ENCODE measurements at regions not wholly inside any gene's neighbourhood (a gene's known extent, or its start where the extent isn't known, plus 50 kb on each side); places are given as distances from the start of the nearest gene placed in this dataset.

GRCh38 chr14:80100681-80101080 lies 110.6 kb downstream of the DIO2 start:
- WGBS, 10 experiments: 45 to 97% (median 88%) methylated on average over 1 to 6 of the region's 7 CpGs; no CpG with 5 or more reads in 1 of the 10 experiments
- Histone ChIP-seq H3K4me3 (no peak overlapping the region), H3K4me1 (replicated peaks in 1 of 2) (no peaks in the 10 kb centered on the region), H3K27ac (no peak overlapping the region)
- in situ Hi-C loops (cut with MboI; ENCODE audit: low pct_unique_long_range_greater_than_20kb in 2 of 9, low sequenced_read_pairs in 9 of 9, unreplicated experiment in 9 of 9): no loop called here
- ATAC-seq (replicated peaks in 6 of 8): no peak

DNA sequence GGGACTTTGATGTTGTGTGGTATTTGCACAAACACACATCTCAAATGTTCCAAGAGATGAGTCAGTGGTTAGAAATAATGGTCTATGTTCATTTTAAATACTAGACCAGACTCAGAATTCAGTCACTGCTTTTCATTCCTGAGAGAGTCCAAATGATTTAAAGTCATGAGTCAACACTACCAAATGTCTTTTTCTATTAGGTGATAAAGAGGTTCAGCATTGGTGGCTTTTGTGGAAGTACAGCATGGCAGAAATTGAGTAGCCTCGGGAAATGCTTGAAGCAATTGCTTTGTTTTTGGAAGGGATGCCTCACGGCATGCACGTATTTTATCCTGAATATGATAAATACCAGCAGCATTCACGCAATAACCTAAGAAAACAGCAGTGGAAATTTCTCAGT lies 115.7 kb downstream of the DIO2 start:
- WGBS, 10 experiments: 5 to 78% (median 51%) methylated on average over 2 to 4 of the region's 4 CpGs; no CpG with 5 or more reads in 3 of the 10 experiments
- ATAC-seq (replicated peaks in 6 of 8): peak in 7 of 8 experiments; percentile 58 to 91 (median 86)
- Histone ChIP-seq H3K27ac (no peak overlapping the region), H3K4me3 (no peak overlapping the region), H3K4me1 (replicated peaks in 1 of 2) (no peaks in the 10 kb centered on the region)
- in situ Hi-C loops (cut with MboI; ENCODE audit: low pct_unique_long_range_greater_than_20kb in 2 of 9, low sequenced_read_pairs in 9 of 9, unreplicated experiment in 9 of 9): no loop called here

- 38 to 100% (median 79%) methylated on average over 1 of the region's 1 CpG; no CpG with 5 or more reads in 4 of the 10 experiments for WGBS, 10 experiments
- ATAC-seq (replicated peaks in 6 of 8): no peak
- H3K4me3 ChIP-seq: no peak overlapping the region
- H3K4me1 ChIP-seq (replicated peaks in 1 of 2): peaks cover 0 to 3% of the 10 kb centered on the region in 2 donors
- H3K27ac ChIP-seq: no peak overlapping the region
- in situ Hi-C loops (cut with MboI; ENCODE audit: low pct_unique_long_range_greater_than_20kb in 2 of 9, low sequenced_read_pairs in 9 of 9, unreplicated experiment in 9 of 9): no loop called here
These were observed 123.9 kb downstream of the DIO2 start for GRCh38 chr14:80087411-80087810.

- Histone ChIP-seq H3K27ac (no peak overlapping the region), H3K4me1 (replicated peaks in 1 of 2) (peaks cover 0 to 3% of the 10 kb centered on the region in 2 donors), H3K4me3 (no peak overlapping the region)
- WGBS, 10 experiments: 24 to 100% (median 79%) methylated on average over 1 to 2 of the region's 2 CpGs
- ATAC-seq (replicated peaks in 6 of 8): no peak
- in situ Hi-C loops (cut with MboI; ENCODE audit: low pct_unique_long_range_greater_than_20kb in 2 of 9, low sequenced_read_pairs in 9 of 9, unreplicated experiment in 9 of 9): no loop called here
These were observed 127.1 kb downstream of the DIO2 start for GRCh38 chr14:80084196-80084595.

- no peak for ATAC-seq (replicated peaks in 6 of 8)
- in situ Hi-C loops (cut with MboI; ENCODE audit: low pct_unique_long_range_greater_than_20kb in 2 of 9, low sequenced_read_pairs in 9 of 9, unreplicated experiment in 9 of 9): no loop called here
- H3K4me3 ChIP-seq: no peak overlapping the region
- H3K27ac ChIP-seq: no peak overlapping the region
- no peaks in the 10 kb centered on the region for H3K4me1 ChIP-seq (replicated peaks in 1 of 2)
- WGBS, 10 experiments: 40 to 100% (median 66%) methylated on average over 1 to 4 of the region's 4 CpGs; no CpG with 5 or more reads in 1 of the 10 experiments
These were observed 130.7 kb downstream of the DIO2 start for GRCh38 chr14:80080601-80081000.

DNA sequence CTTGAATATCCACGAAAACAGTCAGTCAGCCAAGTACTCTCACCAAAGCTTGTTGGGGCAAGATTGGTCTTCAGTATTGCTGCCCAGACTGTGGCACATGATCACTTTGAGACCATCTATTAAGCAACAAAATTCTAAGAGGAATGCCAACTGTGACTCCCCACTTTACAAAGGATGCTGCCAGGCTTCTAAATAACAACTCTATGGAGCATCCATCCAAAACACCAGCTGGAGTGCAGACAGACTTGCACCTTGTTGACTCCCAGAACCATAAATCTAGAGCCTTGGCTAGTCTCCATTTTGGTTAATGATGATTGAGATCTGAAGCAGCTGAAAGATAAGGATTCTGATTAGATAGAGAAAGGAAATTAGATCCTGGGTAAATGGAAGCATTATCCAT lies 132.8 kb downstream of the DIO2 start:
- 25 to 100% (median 83%) methylated on average over 1 of the region's 1 CpG; no CpG with 5 or more reads in 3 of the 10 experiments for WGBS, 10 experiments
- ATAC-seq (replicated peaks in 6 of 8): no peak
- in situ Hi-C loops (cut with MboI; ENCODE audit: low pct_unique_long_range_greater_than_20kb in 2 of 9, low sequenced_read_pairs in 9 of 9, unreplicated experiment in 9 of 9): no loop called here
- Histone ChIP-seq H3K4me1 (replicated peaks in 1 of 2) (no peaks in the 10 kb centered on the region), H3K4me3 (no peak overlapping the region), H3K27ac (no peak overlapping the region)

DNA sequence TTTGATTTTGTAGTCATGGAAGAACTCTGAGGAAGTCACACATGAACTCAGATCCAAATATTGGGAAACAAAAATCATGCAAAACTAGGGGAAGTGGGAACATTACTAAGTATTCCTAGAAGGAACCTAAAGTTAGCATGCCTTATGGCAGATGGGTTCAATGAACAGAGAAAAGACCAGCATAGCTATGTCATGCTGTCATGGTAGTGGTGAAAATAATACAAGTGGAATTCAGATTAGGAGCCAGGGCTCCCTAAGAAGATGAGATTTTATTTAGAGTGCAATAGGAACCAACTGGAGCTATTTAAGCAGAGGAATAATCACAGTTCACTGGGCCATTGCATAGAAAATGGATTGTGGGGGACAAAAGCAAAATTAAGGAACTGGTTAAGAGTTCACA lies 134.0 kb downstream of the DIO2 start:
- in situ Hi-C loops (cut with MboI; ENCODE audit: low pct_unique_long_range_greater_than_20kb in 2 of 9, low sequenced_read_pairs in 9 of 9, unreplicated experiment in 9 of 9): no loop called here
- Histone ChIP-seq H3K4me3 (no peak overlapping the region), H3K4me1 (replicated peaks in 1 of 2) (no peaks in the 10 kb centered on the region), H3K27ac (no peak overlapping the region)
- ATAC-seq (replicated peaks in 6 of 8): no peak

- no peaks in the 10 kb centered on the region for H3K4me1 ChIP-seq (replicated peaks in 1 of 2)
- no peak overlapping the region for H3K4me3 ChIP-seq
- in situ Hi-C loops (cut with MboI; ENCODE audit: low pct_unique_long_range_greater_than_20kb in 2 of 9, low sequenced_read_pairs in 9 of 9, unreplicated experiment in 9 of 9): loop anchor here in 2 of 9 experiments (25.0 kb wide), 2 partner anchors 287 to 762 kb away; no protein-coding TSS in a partner anchor
- H3K27ac ChIP-seq: no peak overlapping the region
- ATAC-seq (replicated peaks in 6 of 8): peak in 2 of 8 experiments; percentile 54 to 83
- WGBS, 10 experiments: 10 to 100% (median 92%) methylated on average over 1 to 2 of the region's 2 CpGs
These were observed 136.3 kb downstream of the DIO2 start for GRCh38 chr14:80074900-80075574.

DNA sequence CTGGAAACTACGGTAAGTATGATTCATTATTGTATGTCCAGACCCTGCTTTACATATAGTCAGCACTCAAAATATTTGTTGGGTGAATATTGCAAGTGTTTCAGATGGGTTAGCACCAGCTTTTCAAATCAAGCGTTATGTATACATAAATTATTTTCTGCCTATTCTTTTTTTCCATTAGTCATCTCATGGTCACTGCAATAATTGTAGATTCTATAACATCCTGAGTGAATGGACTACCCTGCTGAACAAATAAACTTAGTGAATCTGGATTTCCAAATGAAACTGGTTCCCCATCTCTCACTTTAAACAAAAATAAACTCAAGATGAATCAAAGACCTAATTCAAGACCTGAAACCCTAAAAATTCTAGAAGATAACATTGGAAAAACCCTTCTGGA lies 152.3 kb downstream of the DIO2 start:
- Histone ChIP-seq H3K4me1 (replicated peaks in 1 of 2) (no peaks in the 10 kb centered on the region), H3K4me3 (no peak overlapping the region), H3K27ac (no peak overlapping the region)
- peak in 2 of 8 experiments; percentile 27 to 30 for ATAC-seq (replicated peaks in 6 of 8)
- in situ Hi-C loops (cut with MboI; ENCODE audit: low pct_unique_long_range_greater_than_20kb in 2 of 9, low sequenced_read_pairs in 9 of 9, unreplicated experiment in 9 of 9): loop anchor here in 2 of 9 experiments (25.0 kb wide), 2 partner anchors 303 to 778 kb away; no protein-coding TSS in a partner anchor
- WGBS, 10 experiments: 0 to 100% (median 100%) methylated on average over 1 to 2 of the region's 2 CpGs; no CpG with 5 or more reads in 1 of the 10 experiments

DNA sequence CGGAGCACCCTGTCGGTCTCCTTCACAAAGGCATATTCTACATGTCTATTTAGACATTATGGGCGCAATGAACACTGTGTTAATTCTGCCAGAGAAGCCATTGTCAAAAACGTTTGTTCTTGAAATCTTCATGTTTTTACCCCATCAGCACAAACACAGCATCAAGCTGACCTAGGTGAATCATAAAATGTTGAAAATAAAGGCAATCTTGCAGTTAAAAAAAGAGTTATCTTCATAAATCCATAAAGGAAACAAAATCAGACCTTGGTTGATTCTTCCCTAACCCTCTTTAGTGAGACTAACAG lies 154.9 kb downstream of the DIO2 start:
- in situ Hi-C loops (cut with MboI; ENCODE audit: low pct_unique_long_range_greater_than_20kb in 2 of 9, low sequenced_read_pairs in 9 of 9, unreplicated experiment in 9 of 9): loop anchor here in 2 of 9 experiments (25.0 kb wide), 2 partner anchors 306 to 781 kb away; no protein-coding TSS in a partner anchor
- Histone ChIP-seq H3K4me3 (no peak overlapping the region), H3K4me1 (replicated peaks in 1 of 2) (no peaks in the 10 kb centered on the region), H3K27ac (no peak overlapping the region)
- WGBS, 10 experiments: 0 to 100% (median 40%) methylated on average over 1 to 4 of the region's 4 CpGs; no CpG with 5 or more reads in 1 of the 10 experiments
- ATAC-seq (replicated peaks in 6 of 8): no peak

GRCh38 chr14:80055667-80056496 lies 155.4 kb downstream of the DIO2 start:
- ATAC-seq (replicated peaks in 6 of 8): peak in 4 of 8 experiments; percentile 45 to 85 (median 82)
- H3K4me3 ChIP-seq: no peak overlapping the region
- no peaks in the 10 kb centered on the region for H3K4me1 ChIP-seq (replicated peaks in 1 of 2)
- in situ Hi-C loops (cut with MboI; ENCODE audit: low pct_unique_long_range_greater_than_20kb in 2 of 9, low sequenced_read_pairs in 9 of 9, unreplicated experiment in 9 of 9): loop anchor here in 2 of 9 experiments (25.0 kb wide), 2 partner anchors 306 to 781 kb away; no protein-coding TSS in a partner anchor
- WGBS, 10 experiments: 32 to 95% (median 73%) methylated on average over 2 to 7 of the region's 7 CpGs
- no peak overlapping the region for H3K27ac ChIP-seq

DNA sequence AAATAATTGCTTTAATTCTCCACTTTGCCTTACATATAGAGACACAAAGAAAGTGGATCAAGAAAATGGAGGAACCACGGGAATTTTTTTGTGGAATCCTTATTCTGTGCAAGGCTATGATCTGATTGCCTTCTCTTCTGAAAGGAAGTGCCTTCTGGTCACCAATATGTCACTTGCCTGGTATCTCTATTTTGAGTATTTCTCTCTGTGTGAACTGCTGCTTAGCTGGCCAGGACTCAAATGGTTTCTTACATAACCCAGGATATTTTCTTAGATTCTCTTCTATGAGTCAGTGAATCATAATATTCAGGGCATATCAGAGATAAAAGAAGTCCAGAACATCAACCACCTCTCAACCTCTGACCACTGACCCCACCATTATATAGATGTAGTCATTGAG lies 156.1 kb downstream of the DIO2 start:
- Histone ChIP-seq H3K4me1 (replicated peaks in 1 of 2) (no peaks in the 10 kb centered on the region), H3K27ac (no peak overlapping the region), H3K4me3 (no peak overlapping the region)
- peak in 2 of 8 experiments; percentile 15 to 45 for ATAC-seq (replicated peaks in 6 of 8)
- 0 to 100% (median 73%) methylated on average over 1 of the region's 1 CpG; no CpG with 5 or more reads in 2 of the 10 experiments for WGBS, 10 experiments
- in situ Hi-C loops (cut with MboI; ENCODE audit: low pct_unique_long_range_greater_than_20kb in 2 of 9, low sequenced_read_pairs in 9 of 9, unreplicated experiment in 9 of 9): loop anchor here in 2 of 9 experiments (25.0 kb wide), 2 partner anchors 307 to 782 kb away; no protein-coding TSS in a partner anchor

GRCh38 chr14:80054020-80054419 lies 157.3 kb downstream of the DIO2 start:
- in situ Hi-C loops (cut with MboI; ENCODE audit: low pct_unique_long_range_greater_than_20kb in 2 of 9, low sequenced_read_pairs in 9 of 9, unreplicated experiment in 9 of 9): loop anchor here in 2 of 9 experiments (25.0 kb wide), 2 partner anchors 308 to 783 kb away; no protein-coding TSS in a partner anchor
- WGBS, 10 experiments: 0 to 92% (median 84%) methylated on average over 1 to 3 of the region's 3 CpGs; no CpG with 5 or more reads in 1 of the 10 experiments
- no peak overlapping the region for H3K27ac ChIP-seq
- ATAC-seq (replicated peaks in 6 of 8): no peak
- no peak overlapping the region for H3K4me3 ChIP-seq
- no peaks in the 10 kb centered on the region for H3K4me1 ChIP-seq (replicated peaks in 1 of 2)

Data from motor neuron (in vitro differentiated cells).